SK-N-SH (cell line): ENCODE measurements at regions not wholly inside any gene's neighbourhood (a gene's known extent, or its start where the extent isn't known, plus 50 kb on each side); places are given as distances from the start of the nearest gene placed in this dataset.

ENCODE experiments used
- CTCF ChIA-PET: fragments of 300-600, 350-600 bp; formaldehyde crosslinking; extraction: SDS; loops from one replicate; lab custom pipeline; 2021; lab: Yijun Ruan, JAX
- POLR2A ChIA-PET: fragments of 350-600 bp; sonication (Branson Sonifier 250); formaldehyde crosslinking; extraction: SDS; loops from one replicate; lab custom pipeline; 2020; ENCODE audit warnings: antibody characterized with exemption, inconsistent platforms; lab: Yijun Ruan, JAX
- DNase-seq: peaks from one replicate; pipeline ENCODE4 v3.0.0; 2012
- H2AFZ ChIP-seq: fragments of 200-600 bp; sonication (generic); 2 replicates; pipeline ENCODE4 v1.8.1; 2016; ENCODE audit warnings: antibody characterized with exemption, mild to moderate bottlenecking, low read depth
- H3F3A ChIP-seq: fragments of 200-600 bp; sonication (generic); replicated peaks from 2 replicates; pipeline ENCODE3; 2016; ENCODE audit warnings: antibody characterized with exemption, mild to moderate bottlenecking; ENCODE audit not compliant: insufficient read depth
- H3K27ac ChIP-seq, 2 experiments: fragments of 200-500 bp in 1 of 2; fragments of 200-600 bp in 1 of 2; sonication (Bioruptor generic) in 1 of 2; sonication (generic), shearing (Covaris generic) in 1 of 2; 2 replicates each; pipeline versions ENCODE4 v1.5.1 to v1.6.1; 2014 to 2016; ENCODE audit warnings: low read depth in 2 of 2, inconsistent platforms in 1 of 2, low read length in 1 of 2, mild to moderate bottlenecking in 1 of 2, mixed read lengths in 1 of 2
- H3K27me3 ChIP-seq: fragments of 200-600 bp; sonication (generic), shearing (Covaris generic); 2 replicates; pipeline ENCODE4 v1.6.1; 2016; ENCODE audit warnings: mixed run types; ENCODE audit not compliant: insufficient read depth
- H3K36me3 ChIP-seq, 2 experiments: fragments of 200-500 bp in 1 of 2; fragments of 200-600 bp in 1 of 2; sonication (Bioruptor generic) in 1 of 2; sonication (generic) in 1 of 2; replicated peaks in 1 of 2; 2 replicates each; pipeline versions ENCODE3 to v1.5.1; 2014 to 2016; ENCODE audit warnings: low read length in 1 of 2, mild to moderate bottlenecking in 1 of 2; ENCODE audit not compliant: insufficient read depth in 2 of 2, control insufficient read depth in 1 of 2
- H3K4me1 ChIP-seq, 2 experiments: fragments of 200-500 bp in 1 of 2; fragments of 200-600 bp in 1 of 2; sonication (Bioruptor generic) in 1 of 2; sonication (generic), shearing (Covaris generic) in 1 of 2; 2 replicates each; pipeline versions ENCODE4 v1.5.1 to v1.6.1; 2014 to 2016; ENCODE audit warnings: low read depth in 1 of 2, low read length in 1 of 2, mixed run types in 1 of 2; ENCODE audit not compliant: insufficient read depth in 2 of 2, control insufficient read depth in 1 of 2
- H3K4me2 ChIP-seq: fragments of 200-600 bp; sonication (generic), shearing (Covaris generic); 2 replicates; pipeline ENCODE4 v1.6.1; 2017; ENCODE audit warnings: mixed run types
- H3K4me3 ChIP-seq, 2 experiments: fragments of 200-500 bp in 1 of 2; fragments of 200-600 bp in 1 of 2; sonication (Bioruptor generic) in 1 of 2; sonication (generic), shearing (Covaris generic) in 1 of 2; 2 replicates each; pipeline versions ENCODE4 v1.5.1 to v1.8.1; 2014 to 2016; ENCODE audit warnings: low read depth in 2 of 2, inconsistent platforms in 1 of 2, low read length in 1 of 2, mild to moderate bottlenecking in 1 of 2, mixed read lengths in 1 of 2, moderate library complexity in 1 of 2
- H3K79me2 ChIP-seq: fragments of 200-600 bp; sonication (generic); 2 replicates; pipeline ENCODE4 v1.8.1; 2017; ENCODE audit warnings: mild to moderate bottlenecking; ENCODE audit not compliant: insufficient read depth
- H3K9ac ChIP-seq: fragments of 200-600 bp; sonication (generic); 2 replicates; pipeline ENCODE4 v1.6.1; 2017; ENCODE audit warnings: mixed run types
- H3K9me2 ChIP-seq: fragments of 200-600 bp; sonication (generic); 2 replicates; pipeline ENCODE4 v1.6.1; 2017; ENCODE audit warnings: mixed run types
- H3K9me3 ChIP-seq: fragments of 200-600 bp; sonication (generic); 2 replicates; pipeline ENCODE4 v1.6.1; 2017; ENCODE audit warnings: mixed run types, mild to moderate bottlenecking, moderate library complexity
- H4K20me1 ChIP-seq: fragments of 200-600 bp; sonication (generic); 2 replicates; pipeline ENCODE4 v1.6.1; 2017; ENCODE audit warnings: mild to moderate bottlenecking, mixed run types; ENCODE audit not compliant: insufficient read depth
- ELF1 ChIP-seq: IDR thresholded peaks from 2 replicates; pipeline ENCODE4 v1.4.0; 2012
- EP300 ChIP-seq, 2 experiments: IDR thresholded peaks; 2 replicates each; pipeline versions ENCODE4 v1.4.0 to v1.6.1; 2012; ENCODE audit warnings: borderline replicate concordance in 1 of 2, low read depth in 1 of 2, low read length in 1 of 2
- EZH2phosphoT487 ChIP-seq: fragments of 200-600 bp; sonication (generic); IDR thresholded peaks from 2 replicates; pipeline ENCODE4 v1.6.1; 2017; ENCODE audit warnings: low read depth, mixed run types, mild to moderate bottlenecking, antibody characterized with exemption, moderate library complexity, borderline replicate concordance
- GABPA ChIP-seq: IDR thresholded peaks from 2 replicates; pipeline ENCODE4 v1.4.0; 2012; ENCODE audit warnings: low read depth, mild to moderate bottlenecking
- JUND ChIP-seq: IDR thresholded peaks from 2 replicates; pipeline ENCODE4 v1.4.0; 2012
- MEF2A ChIP-seq: IDR thresholded peaks from 2 replicates; pipeline ENCODE4 v1.4.0; 2012; ENCODE audit warnings: low read depth, borderline replicate concordance
- RAD21 ChIP-seq: IDR thresholded peaks from 2 replicates; pipeline ENCODE4 v1.6.1; 2012; ENCODE audit warnings: mild to moderate bottlenecking, low read length
- RXRA ChIP-seq: IDR thresholded peaks from 2 replicates; pipeline ENCODE4 v1.4.0; 2012; ENCODE audit warnings: low read depth, mild to moderate bottlenecking, borderline replicate concordance
- SMC3 ChIP-seq: IDR thresholded peaks from 2 replicates; pipeline ENCODE4 v1.6.1; 2012; ENCODE audit warnings: low read depth, low read length, improper control_type of control experiment
- TAF1 ChIP-seq: IDR thresholded peaks from 2 replicates; pipeline ENCODE4 v1.6.1; 2012; ENCODE audit warnings: low read depth, mild to moderate bottlenecking, low read length, moderate library complexity, borderline replicate concordance
- WGBS: methylation state at CpG from one replicate; pipeline ENCODE4 v1.1.6; 2017; ENCODE audit warnings: low lambda C conversion rate; 5-methylcytosine and 5-hydroxymethylcytosine counted together
- TF ChIP-seq, protein P1 (sequence below): IDR thresholded peaks from 2 replicates; pipeline ENCODE4 v1.6.1; 2012; ENCODE audit warnings: mild to moderate bottlenecking, low read depth, low read length, moderate library complexity
- TF ChIP-seq, protein P2 (sequence below): IDR thresholded peaks from 2 replicates; pipeline ENCODE4; 2012
- TF ChIP-seq, protein P3 (sequence below): IDR thresholded peaks from 2 replicates; pipeline ENCODE4 v1.4.0; 2012; ENCODE audit warnings: low read depth
- TF ChIP-seq, protein P4 (sequence below): fragments of 150-350 bp; IDR thresholded peaks from 2 replicates; pipeline ENCODE4 v1.6.1; 2016; ENCODE audit warnings: mild to moderate bottlenecking, low read depth, low read length
- TF ChIP-seq, protein P5 (sequence below): fragments of 200-600 bp; sonication (generic); IDR thresholded peaks from 2 replicates; pipeline ENCODE4 v1.6.1; 2017; ENCODE audit warnings: antibody characterized with exemption, mild to moderate bottlenecking, moderate library complexity

DNA sequence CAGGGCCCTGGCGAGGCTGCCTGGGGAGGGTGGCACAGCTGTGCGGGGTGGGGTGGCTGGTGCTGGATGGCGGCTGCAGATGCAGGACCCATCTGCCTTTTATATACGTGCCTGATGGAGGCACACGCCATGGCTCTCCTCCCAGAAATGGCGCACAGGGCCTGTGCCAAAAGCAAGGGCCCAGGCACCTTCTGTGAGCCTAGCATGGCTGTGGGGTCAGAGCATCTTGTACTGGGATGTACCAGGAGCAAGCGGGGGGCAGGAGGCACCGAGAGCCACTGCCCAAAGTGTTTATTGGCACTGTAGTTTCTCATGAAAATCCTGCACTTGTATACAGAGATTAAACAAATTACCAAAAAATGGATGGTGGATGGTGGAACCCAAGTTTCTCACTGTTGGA lies 724.1 kb downstream of the GALR1 start:
- Histone ChIP-seq H3F3A (no peaks in the 10 kb centered on the region), H3K4me2 (no peak overlapping the region), H3K9me3 (no peaks in the 10 kb centered on the region), H3K27me3 (no peaks in the 10 kb centered on the region), H2AFZ (no peak overlapping the region), H3K79me2 (no peaks in the 10 kb centered on the region), H3K9ac (no peak overlapping the region), H3K36me3 (no peaks in the 10 kb centered on the region)
- no peak for DNase-seq
- no peak for TF ChIP-seq JUND
- TF ChIP-seq, protein P1, sequence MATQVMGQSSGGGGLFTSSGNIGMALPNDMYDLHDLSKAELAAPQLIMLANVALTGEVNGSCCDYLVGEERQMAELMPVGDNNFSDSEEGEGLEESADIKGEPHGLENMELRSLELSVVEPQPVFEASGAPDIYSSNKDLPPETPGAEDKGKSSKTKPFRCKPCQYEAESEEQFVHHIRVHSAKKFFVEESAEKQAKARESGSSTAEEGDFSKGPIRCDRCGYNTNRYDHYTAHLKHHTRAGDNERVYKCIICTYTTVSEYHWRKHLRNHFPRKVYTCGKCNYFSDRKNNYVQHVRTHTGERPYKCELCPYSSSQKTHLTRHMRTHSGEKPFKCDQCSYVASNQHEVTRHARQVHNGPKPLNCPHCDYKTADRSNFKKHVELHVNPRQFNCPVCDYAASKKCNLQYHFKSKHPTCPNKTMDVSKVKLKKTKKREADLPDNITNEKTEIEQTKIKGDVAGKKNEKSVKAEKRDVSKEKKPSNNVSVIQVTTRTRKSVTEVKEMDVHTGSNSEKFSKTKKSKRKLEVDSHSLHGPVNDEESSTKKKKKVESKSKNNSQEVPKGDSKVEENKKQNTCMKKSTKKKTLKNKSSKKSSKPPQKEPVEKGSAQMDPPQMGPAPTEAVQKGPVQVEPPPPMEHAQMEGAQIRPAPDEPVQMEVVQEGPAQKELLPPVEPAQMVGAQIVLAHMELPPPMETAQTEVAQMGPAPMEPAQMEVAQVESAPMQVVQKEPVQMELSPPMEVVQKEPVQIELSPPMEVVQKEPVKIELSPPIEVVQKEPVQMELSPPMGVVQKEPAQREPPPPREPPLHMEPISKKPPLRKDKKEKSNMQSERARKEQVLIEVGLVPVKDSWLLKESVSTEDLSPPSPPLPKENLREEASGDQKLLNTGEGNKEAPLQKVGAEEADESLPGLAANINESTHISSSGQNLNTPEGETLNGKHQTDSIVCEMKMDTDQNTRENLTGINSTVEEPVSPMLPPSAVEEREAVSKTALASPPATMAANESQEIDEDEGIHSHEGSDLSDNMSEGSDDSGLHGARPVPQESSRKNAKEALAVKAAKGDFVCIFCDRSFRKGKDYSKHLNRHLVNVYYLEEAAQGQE: no peak
- TF ChIP-seq TAF1: no peak
- TF ChIP-seq, protein P2, sequence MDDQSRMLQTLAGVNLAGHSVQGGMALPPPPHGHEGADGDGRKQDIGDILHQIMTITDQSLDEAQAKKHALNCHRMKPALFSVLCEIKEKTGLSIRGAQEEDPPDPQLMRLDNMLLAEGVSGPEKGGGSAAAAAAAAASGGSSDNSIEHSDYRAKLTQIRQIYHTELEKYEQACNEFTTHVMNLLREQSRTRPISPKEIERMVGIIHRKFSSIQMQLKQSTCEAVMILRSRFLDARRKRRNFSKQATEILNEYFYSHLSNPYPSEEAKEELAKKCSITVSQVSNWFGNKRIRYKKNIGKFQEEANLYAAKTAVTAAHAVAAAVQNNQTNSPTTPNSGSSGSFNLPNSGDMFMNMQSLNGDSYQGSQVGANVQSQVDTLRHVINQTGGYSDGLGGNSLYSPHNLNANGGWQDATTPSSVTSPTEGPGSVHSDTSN: no peak
- TF ChIP-seq EP300 (IDR thresholded peaks at IDR 0.05; ENCODE audit: borderline replicate concordance in 1 of 2, low read depth in 1 of 2, low read length in 1 of 2): no peak
- TF ChIP-seq MEF2A: no peak
- TF ChIP-seq, protein P3, sequence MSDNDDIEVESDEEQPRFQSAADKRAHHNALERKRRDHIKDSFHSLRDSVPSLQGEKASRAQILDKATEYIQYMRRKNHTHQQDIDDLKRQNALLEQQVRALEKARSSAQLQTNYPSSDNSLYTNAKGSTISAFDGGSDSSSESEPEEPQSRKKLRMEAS: no peak
- TF ChIP-seq ELF1: no peak
- TF ChIP-seq, protein P4, sequence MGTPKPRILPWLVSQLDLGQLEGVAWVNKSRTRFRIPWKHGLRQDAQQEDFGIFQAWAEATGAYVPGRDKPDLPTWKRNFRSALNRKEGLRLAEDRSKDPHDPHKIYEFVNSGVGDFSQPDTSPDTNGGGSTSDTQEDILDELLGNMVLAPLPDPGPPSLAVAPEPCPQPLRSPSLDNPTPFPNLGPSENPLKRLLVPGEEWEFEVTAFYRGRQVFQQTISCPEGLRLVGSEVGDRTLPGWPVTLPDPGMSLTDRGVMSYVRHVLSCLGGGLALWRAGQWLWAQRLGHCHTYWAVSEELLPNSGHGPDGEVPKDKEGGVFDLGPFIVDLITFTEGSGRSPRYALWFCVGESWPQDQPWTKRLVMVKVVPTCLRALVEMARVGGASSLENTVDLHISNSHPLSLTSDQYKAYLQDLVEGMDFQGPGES: no peak
- TF ChIP-seq EZH2phosphoT487: no peak
- no peak for TF ChIP-seq SMC3
- TF ChIP-seq RXRA: no peak
- no peak for TF ChIP-seq GABPA
- TF ChIP-seq RAD21: no peak
- TF ChIP-seq, protein P5, sequence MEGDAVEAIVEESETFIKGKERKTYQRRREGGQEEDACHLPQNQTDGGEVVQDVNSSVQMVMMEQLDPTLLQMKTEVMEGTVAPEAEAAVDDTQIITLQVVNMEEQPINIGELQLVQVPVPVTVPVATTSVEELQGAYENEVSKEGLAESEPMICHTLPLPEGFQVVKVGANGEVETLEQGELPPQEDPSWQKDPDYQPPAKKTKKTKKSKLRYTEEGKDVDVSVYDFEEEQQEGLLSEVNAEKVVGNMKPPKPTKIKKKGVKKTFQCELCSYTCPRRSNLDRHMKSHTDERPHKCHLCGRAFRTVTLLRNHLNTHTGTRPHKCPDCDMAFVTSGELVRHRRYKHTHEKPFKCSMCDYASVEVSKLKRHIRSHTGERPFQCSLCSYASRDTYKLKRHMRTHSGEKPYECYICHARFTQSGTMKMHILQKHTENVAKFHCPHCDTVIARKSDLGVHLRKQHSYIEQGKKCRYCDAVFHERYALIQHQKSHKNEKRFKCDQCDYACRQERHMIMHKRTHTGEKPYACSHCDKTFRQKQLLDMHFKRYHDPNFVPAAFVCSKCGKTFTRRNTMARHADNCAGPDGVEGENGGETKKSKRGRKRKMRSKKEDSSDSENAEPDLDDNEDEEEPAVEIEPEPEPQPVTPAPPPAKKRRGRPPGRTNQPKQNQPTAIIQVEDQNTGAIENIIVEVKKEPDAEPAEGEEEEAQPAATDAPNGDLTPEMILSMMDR: no peak
- TF ChIP-seq, all 33 proteins: peak for 0
- Histone ChIP-seq H3K4me3 (no peak overlapping the region), H3K4me1 (no peaks in the 10 kb centered on the region), H3K9me2 (no peaks in the 10 kb centered on the region), H4K20me1 (no peaks in the 10 kb centered on the region), H3K27ac (no peak overlapping the region)
- ChIA-PET CTCF (no interaction called here), POLR2A (no interaction called here)
- WGBS: 3% methylated on average over 6 of the region's 8 CpGs
